Fibroblast of skin of back (primary cell): ENCODE measurements at regions not wholly inside any gene's neighbourhood (a gene's known extent, or its start where the extent isn't known, plus 50 kb on each side); places are given as distances from the start of the nearest gene placed in this dataset.
A peak's percentile ranks its signal among the peaks of the same experiment; 100 is the strongest.

Experiments
- DNase-seq: peaks from one replicate; pipeline ENCODE4 v3.0.0-alpha.2; 2013

DNA sequence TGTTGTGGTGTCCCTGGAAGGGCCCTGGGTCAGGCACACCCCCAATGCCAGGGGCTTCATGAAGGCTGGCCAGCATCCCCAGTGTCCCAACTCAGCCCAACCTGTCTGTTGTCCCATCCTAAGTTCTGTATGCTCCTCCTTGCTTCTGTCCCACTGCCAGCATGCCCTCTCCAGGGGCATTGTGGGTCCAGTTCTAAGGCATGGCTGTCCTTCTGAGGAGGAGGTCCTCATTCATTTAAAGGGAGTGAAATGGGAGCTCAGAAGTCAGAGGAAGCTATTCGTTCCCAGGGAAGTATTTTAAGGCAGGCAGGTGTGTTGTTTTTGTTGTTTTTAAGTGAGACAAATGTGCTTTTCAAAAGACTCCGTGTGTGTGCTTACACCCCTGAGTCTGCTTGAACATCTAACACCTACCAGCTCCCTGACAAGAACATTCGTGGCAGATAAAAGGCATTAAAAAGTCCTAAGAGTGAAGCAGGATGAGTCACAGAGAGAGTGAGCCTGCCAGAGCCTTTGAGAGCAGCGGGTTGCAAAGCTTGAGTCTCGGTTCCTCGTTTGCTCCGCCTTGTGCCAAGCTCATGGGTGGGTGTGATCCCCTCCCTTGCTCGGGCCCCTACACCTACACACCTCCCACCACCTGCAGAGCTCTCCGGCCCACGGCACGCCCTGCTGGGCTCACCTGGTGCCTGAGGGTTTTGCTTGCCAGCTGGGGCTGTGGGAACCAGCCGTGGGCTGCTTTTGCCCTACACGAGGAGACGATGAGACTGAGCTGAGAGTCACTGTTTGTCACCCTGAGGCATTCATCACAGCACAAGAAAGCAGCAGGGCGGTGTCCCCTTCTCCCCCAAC is 183.4 kb upstream of the TOPAZ1 start:
- peak; percentile 69 for DNase-seq

- DNase-seq, result no peak
Measured at GRCh38 chr3:44058868-44059203, 182.8 kb upstream of the TOPAZ1 start.

GRCh38 chr3:44060164-44060563 is 181.5 kb upstream of the TOPAZ1 start:
- no peak for DNase-seq

GRCh38 chr3:44061268-44061667 is 180.4 kb upstream of the TOPAZ1 start:
- DNase-seq, result no peak

GRCh38 chr3:44061961-44062360 is 179.7 kb upstream of the TOPAZ1 start:
- DNase-seq, result no peak

DNA sequence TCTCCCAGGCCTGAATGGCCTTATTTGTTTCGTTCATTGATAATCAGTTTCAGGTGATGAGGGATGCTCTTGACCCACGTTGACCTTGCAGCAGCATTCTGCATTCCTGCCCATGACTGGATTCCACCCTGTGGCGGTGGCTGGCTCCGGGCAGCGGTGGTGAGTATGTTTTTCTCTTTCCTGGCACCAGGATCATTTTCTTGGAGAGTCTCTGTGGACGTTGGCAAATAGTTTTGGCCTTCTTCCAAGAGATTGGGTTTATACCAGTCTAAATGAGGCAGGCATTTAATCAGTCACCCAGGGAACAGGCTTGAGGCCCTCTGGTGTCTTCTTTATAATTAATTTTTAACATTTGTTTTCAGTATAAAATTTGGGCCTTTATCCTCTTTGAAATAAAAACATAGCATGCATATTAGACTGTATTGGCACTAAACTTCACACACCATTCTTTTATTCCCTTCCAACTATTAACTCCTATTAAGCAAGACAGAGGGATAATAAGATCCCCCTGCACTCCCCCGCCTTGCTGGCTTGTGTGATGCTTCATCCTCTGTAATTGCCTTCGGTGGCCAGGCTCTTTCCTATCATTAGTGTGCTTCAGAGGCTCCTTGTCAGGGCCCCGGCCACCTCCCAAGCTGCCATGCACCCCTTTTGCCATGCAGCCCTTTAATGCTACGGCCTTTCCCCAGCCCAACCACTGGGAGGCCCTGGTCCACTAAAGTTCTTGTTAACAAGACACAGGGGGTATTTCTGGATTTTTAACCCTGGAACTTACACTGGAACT is 176.2 kb upstream of the TOPAZ1 start:
- peak; percentile 40 for DNase-seq

DNA sequence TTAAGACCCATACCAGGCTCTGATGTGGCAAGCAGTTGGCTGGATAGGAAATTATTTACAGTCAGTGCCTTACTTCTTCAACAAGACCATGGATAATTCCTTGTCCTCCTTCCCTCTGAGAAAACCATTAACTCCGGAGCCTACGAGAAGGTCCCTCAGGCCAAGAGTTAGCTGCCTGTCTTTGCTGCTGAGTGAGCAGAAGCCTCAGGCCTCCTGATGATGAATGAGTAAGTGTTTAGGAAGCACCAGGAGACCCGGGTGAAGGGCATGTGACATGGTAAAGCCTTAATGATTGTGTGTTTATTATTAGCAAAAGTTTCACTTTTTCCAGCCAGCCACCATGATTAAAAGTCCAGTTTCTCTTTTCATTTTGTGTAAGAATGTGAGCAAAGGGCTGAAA is 174.9 kb upstream of the TOPAZ1 start:
- peak; percentile 30 for DNase-seq

- DNase-seq, result no peak
Measured at GRCh38 chr3:44067431-44067830, 174.3 kb upstream of the TOPAZ1 start.

DNA sequence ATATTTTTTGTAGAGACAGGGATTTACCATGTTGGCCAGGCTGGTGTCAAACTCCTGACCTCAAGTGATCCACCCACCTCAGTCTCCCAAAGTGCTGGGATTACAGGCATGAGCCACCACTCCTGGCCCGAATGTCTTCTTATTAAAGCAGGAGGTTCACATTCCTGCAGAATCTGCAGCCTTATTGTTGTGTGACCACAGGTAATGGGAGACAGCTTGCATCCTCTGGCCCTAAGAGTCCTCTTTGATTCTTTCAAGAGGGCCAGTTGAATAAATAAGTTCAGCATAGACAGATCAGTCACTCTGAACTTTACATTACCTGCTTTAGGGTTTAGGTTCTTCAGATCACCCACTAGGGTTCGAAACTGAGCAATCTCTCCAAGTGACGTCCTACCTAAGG is 172.9 kb upstream of the TOPAZ1 start:
- DNase-seq, result no peak

GRCh38 chr3:44069276-44069675 is 172.4 kb upstream of the TOPAZ1 start:
- no peak for DNase-seq

DNA sequence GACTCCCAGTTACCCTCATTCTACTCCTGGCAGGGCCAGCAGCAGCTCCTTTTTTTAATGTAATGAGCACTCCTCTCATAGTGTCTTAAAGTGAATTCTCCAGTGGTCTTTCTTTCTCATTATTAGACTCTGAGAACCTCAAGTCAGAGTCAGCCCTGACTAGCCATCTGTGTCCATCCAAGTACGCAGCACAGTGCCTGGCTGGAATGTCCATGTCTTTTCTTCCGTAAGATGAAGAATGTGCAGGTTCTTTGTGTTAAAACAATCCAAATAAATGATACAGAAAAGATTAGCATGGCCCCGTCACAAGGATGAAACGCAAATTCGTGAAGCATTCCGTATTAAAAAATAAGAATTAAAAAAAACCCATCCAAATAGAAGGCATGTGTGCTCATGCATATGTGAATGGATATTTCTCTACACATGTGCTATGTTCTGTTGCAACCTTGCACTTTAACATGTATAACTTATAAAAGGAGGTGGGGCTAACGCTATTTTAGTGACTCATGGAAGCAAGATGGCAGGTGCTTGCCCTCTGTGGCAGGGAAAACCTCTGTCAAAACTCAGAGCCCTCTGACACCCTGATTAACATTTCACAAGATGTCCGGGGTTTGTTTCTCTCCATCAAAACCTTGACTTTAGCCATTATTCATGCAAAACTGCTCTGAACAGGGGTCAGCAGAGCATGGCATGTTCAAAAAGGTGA is 170.7 kb upstream of the TOPAZ1 start:
- no peak for DNase-seq

- no peak for DNase-seq
Measured at GRCh38 chr3:44072601-44073540, 168.8 kb upstream of the TOPAZ1 start.

- no peak for DNase-seq
Measured at GRCh38 chr3:44074181-44074580, 167.5 kb upstream of the TOPAZ1 start.

GRCh38 chr3:44076221-44076829 is 165.4 kb upstream of the TOPAZ1 start:
- DNase-seq, result peak; percentile 38

GRCh38 chr3:44077267-44077666 is 164.4 kb upstream of the TOPAZ1 start:
- DNase-seq, result no peak

DNA sequence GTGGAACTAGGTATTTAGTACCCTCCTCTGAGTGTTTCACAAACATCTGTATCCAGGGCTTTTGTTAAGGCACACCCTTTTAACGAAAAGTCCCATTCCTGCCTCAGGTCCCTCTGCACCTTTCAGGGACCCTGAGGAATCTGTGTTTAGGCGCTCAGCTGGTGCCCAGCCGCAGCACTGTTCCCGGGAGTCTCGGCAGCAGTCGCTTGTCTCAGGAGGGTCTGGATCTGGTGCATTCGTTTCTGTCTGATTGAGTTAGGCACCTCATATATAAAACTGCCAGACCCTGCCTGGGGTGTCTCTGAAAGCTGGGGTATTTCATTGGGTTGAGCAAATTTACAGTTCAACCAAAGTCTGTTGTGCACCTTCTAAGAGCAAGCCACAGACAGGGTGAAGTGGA is 162.8 kb upstream of the TOPAZ1 start:
- no peak for DNase-seq

GRCh38 chr3:44079916-44080315 is 161.8 kb upstream of the TOPAZ1 start:
- no peak for DNase-seq

DNA sequence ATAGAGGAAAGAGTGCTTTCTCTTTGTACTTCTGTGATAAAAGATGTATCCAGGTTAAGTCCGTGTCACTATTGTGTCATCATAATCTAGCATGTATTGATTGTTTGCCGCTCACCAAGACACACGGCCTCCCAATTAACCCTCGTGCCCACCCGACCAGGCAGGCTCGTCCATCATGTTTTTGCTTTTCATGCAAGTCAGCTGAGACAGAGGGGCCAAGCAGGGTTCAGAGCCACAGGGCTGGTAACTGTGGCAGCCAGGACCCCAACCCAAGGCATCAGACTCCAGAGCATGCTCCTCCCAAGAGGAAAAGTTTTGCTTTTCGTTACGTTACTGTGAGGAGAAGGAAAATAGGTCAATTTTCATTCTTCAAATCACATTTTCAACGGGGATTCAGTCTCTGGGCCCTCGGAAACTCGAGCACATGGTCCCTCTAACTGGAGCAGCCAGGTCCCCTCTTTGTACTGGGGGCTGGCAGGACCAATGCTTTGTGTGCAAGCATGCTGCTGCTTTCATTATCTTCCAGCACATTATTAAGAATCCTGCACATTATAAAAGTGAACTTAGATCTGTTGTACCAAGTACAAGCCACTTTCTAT is 161.1 kb upstream of the TOPAZ1 start:
- no peak for DNase-seq

DNA sequence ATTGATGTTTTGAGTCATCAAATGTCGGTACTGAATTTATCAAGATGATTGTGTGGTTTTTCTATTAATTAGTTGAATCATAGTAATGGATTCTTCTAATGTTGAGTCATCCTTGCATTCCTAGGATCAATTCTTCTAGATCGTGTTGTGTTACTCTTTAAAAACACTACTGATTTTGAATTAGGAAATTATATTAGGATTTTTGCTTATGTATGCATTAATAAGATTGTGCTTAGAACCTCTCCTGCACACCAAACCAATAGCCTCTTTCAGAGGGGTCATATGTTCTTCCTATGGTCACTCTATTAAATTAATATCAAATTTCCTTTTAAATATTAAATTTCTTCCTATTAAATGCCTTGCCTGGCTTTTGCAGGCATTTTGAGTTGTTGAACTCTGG is 151.7 kb upstream of the TOPAZ1 start:
- no peak for DNase-seq

GRCh38 chr3:44092497-44092896 is 149.2 kb upstream of the TOPAZ1 start:
- no peak for DNase-seq

- DNase-seq, result peak; percentile 24
Measured at GRCh38 chr3:44093531-44093930, 148.2 kb upstream of the TOPAZ1 start.
